Liver (tissue), 8 donors: ENCODE measurements at regions not wholly inside any gene's neighbourhood (a gene's known extent, or its start where the extent isn't known, plus 50 kb on each side); places are given as distances from the start of the nearest gene placed in this dataset.

Source experiments
- DNase-seq: peaks from one replicate; pipeline ENCODE4 v3.0.0-alpha.2; 2017; ENCODE audit warnings: low spot score
- H3K27ac ChIP-seq, 2 donors: one replicate each; pipeline ENCODE4 v1.7.0; 2013; ENCODE audit warnings: inconsistent platforms in 2 of 2, low read length in 2 of 2, control low read depth in 1 of 2, low read depth in 1 of 2, mild to moderate bottlenecking in 1 of 2
- H3K27me3 ChIP-seq, 4 donors: one replicate each; pipeline versions ENCODE4 v1.6.1 to v1.7.0; 2013; ENCODE audit warnings: low read length in 3 of 4, inconsistent platforms in 1 of 4, mild to moderate bottlenecking in 1 of 4, moderate library complexity in 1 of 4; ENCODE audit not compliant: control insufficient read depth in 4 of 4, insufficient read depth in 4 of 4
- H3K36me3 ChIP-seq, 4 donors: one replicate each; pipeline versions ENCODE4 v1.6.1 to v1.7.0; 2013; ENCODE audit warnings: low read length in 3 of 4, mild to moderate bottlenecking in 3 of 4, low read depth in 1 of 4, moderate library complexity in 1 of 4; ENCODE audit not compliant: control insufficient read depth in 4 of 4, insufficient read depth in 3 of 4
- H3K4me1 ChIP-seq, 4 donors: one replicate each; pipeline versions ENCODE4 v1.6.1 to v1.7.0; 2013; ENCODE audit warnings: low read length in 3 of 4, mild to moderate bottlenecking in 3 of 4, moderate library complexity in 1 of 4; ENCODE audit not compliant: control insufficient read depth in 4 of 4, insufficient read depth in 4 of 4
- H3K4me3 ChIP-seq, 3 donors: one replicate each; pipeline versions ENCODE4 v1.6.1 to v1.7.0; 2013; ENCODE audit warnings: low read length in 3 of 3, control low read depth in 1 of 3, low read depth in 1 of 3, mild to moderate bottlenecking in 1 of 3
- H3K9ac ChIP-seq, 2 donors: one replicate each; pipeline ENCODE4 v1.7.0; 2013; ENCODE audit warnings: low read length in 2 of 2, mild to moderate bottlenecking in 2 of 2, moderate library complexity in 2 of 2, control low read depth in 1 of 2, low read depth in 1 of 2
- H3K9me3 ChIP-seq, 4 donors: one replicate each; pipeline versions ENCODE4 v1.6.1 to v1.7.0; 2013; ENCODE audit warnings: low read length in 3 of 4; ENCODE audit not compliant: control insufficient read depth in 4 of 4
- EGR1 ChIP-seq, 2 donors: IDR thresholded peaks; 2 replicates each; pipeline ENCODE4 v1.6.1; 2016 to 2018; ENCODE audit warnings: antibody characterized with exemption in 2 of 2, low read depth in 2 of 2
- FOXA2 ChIP-seq: IDR thresholded peaks from 2 replicates; pipeline ENCODE4 v1.6.1; 2016; ENCODE audit warnings: antibody characterized with exemption
- GABPA ChIP-seq, 2 donors: IDR thresholded peaks in 1 of 2; conservative IDR thresholded peaks in 1 of 2; 2 replicates each; pipeline ENCODE4 v1.6.1; 2016; ENCODE audit warnings: antibody characterized with exemption in 2 of 2, mild to moderate bottlenecking in 1 of 2, moderate library complexity in 1 of 2
- HNF4A ChIP-seq, 2 donors: conservative IDR thresholded peaks; 2 replicates each; pipeline ENCODE4 v1.6.1; 2016; ENCODE audit warnings: antibody characterized with exemption in 2 of 2, mild to moderate bottlenecking in 2 of 2
- HNF4G ChIP-seq: IDR thresholded peaks from 2 replicates; pipeline ENCODE4 v1.6.1; 2016; ENCODE audit warnings: antibody characterized with exemption
- JUND ChIP-seq, 2 donors: IDR thresholded peaks; 2 replicates each; pipeline ENCODE4 v1.6.1; 2016; ENCODE audit warnings: antibody characterized with exemption in 2 of 2
- NR2F2 ChIP-seq: IDR thresholded peaks from 2 replicates; pipeline ENCODE4 v1.6.1; 2016; ENCODE audit warnings: antibody characterized with exemption
- RXRA ChIP-seq, 2 donors: IDR thresholded peaks; 2 replicates each; pipeline ENCODE4 v1.6.1; 2017 to 2018; ENCODE audit warnings: antibody characterized with exemption in 2 of 2, mild to moderate bottlenecking in 1 of 2
- SP1 ChIP-seq: IDR thresholded peaks from 2 replicates; pipeline ENCODE4 v1.6.1; 2018; ENCODE audit warnings: antibody characterized with exemption, mild to moderate bottlenecking
- TAF1 ChIP-seq: conservative IDR thresholded peaks from 2 replicates; pipeline ENCODE4 v1.6.1; 2016; ENCODE audit warnings: antibody characterized with exemption, mild to moderate bottlenecking
- YY1 ChIP-seq: IDR thresholded peaks from 2 replicates; pipeline ENCODE4 v1.6.1; 2016; ENCODE audit warnings: antibody characterized with exemption, mild to moderate bottlenecking
- whole genome bisulfite sequencing: extraction: QIAGEN DNeasy Blood & Tissue Kit; methylation state at CpG from one replicate; pipeline ENCODE4 v1.1.7; 2013; 5-methylcytosine and 5-hydroxymethylcytosine counted together
- TF ChIP-seq, protein P1 (sequence below): IDR thresholded peaks from 2 replicates; pipeline ENCODE4 v1.6.1; 2016; ENCODE audit warnings: antibody characterized with exemption, mild to moderate bottlenecking
- TF ChIP-seq, protein P2 (sequence below): fragments of 150-350 bp; IDR thresholded peaks from 2 replicates; pipeline ENCODE4 v1.5.1; 2017; ENCODE audit warnings: improper control_type of control experiment, low read depth, low read length; ENCODE audit not compliant: missing input control
- TF ChIP-seq, protein P3 (sequence below): IDR thresholded peaks from 2 replicates; pipeline ENCODE4 v1.6.1; 2016; ENCODE audit warnings: antibody characterized with exemption
- TF ChIP-seq, protein P4 (sequence below): IDR thresholded peaks from 2 replicates; pipeline ENCODE4 v1.6.1; 2016; ENCODE audit warnings: antibody characterized with exemption
- donor health status: healthy.
- donor health status: healthy.
- donor health status: healthy.
- donor health status: healthy.
- donor health status: healthy.

DNA sequence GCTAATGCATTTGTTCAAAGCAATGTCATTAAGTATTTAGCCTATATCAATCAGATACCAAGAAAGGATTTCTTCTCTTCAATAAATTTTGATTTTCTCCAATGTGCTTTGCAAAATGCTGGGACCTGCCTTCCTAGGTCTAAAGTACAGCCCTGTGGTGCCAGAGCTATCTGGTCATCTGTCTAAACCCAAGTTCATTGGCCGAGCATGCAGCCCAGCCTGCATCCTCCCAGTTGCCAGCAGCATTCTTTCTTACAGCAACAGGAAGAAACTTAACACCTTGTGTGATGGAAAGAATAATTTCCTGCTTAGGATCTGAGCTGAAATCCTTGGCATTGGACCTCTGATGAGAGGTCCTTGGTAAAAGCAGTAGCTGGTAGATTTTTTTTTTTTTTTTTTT is 310.0 kb downstream of the RBM26 start:
- DNase-seq: no peak
- Histone ChIP-seq H3K36me3 (no peaks in the 10 kb centered on the region), H3K27me3 (peaks cover 0 to 4% (median 0%) of the 10 kb centered on the region in 4 donors), H3K4me1 (no peaks in the 10 kb centered on the region), H3K4me3 (no peak overlapping the region), H3K27ac (no peak overlapping the region), H3K9me3 (no peaks in the 10 kb centered on the region), H3K9ac (no peak overlapping the region)
- TF ChIP-seq JUND (IDR thresholded peaks at IDR 0.05) (no peak), NR2F2 (no peak), SP1 (no peak)
- TF ChIP-seq, protein P1, sequence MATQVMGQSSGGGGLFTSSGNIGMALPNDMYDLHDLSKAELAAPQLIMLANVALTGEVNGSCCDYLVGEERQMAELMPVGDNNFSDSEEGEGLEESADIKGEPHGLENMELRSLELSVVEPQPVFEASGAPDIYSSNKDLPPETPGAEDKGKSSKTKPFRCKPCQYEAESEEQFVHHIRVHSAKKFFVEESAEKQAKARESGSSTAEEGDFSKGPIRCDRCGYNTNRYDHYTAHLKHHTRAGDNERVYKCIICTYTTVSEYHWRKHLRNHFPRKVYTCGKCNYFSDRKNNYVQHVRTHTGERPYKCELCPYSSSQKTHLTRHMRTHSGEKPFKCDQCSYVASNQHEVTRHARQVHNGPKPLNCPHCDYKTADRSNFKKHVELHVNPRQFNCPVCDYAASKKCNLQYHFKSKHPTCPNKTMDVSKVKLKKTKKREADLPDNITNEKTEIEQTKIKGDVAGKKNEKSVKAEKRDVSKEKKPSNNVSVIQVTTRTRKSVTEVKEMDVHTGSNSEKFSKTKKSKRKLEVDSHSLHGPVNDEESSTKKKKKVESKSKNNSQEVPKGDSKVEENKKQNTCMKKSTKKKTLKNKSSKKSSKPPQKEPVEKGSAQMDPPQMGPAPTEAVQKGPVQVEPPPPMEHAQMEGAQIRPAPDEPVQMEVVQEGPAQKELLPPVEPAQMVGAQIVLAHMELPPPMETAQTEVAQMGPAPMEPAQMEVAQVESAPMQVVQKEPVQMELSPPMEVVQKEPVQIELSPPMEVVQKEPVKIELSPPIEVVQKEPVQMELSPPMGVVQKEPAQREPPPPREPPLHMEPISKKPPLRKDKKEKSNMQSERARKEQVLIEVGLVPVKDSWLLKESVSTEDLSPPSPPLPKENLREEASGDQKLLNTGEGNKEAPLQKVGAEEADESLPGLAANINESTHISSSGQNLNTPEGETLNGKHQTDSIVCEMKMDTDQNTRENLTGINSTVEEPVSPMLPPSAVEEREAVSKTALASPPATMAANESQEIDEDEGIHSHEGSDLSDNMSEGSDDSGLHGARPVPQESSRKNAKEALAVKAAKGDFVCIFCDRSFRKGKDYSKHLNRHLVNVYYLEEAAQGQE: no peak
- WGBS: 15% methylated on average over 1 of the region's 1 CpG

DNA sequence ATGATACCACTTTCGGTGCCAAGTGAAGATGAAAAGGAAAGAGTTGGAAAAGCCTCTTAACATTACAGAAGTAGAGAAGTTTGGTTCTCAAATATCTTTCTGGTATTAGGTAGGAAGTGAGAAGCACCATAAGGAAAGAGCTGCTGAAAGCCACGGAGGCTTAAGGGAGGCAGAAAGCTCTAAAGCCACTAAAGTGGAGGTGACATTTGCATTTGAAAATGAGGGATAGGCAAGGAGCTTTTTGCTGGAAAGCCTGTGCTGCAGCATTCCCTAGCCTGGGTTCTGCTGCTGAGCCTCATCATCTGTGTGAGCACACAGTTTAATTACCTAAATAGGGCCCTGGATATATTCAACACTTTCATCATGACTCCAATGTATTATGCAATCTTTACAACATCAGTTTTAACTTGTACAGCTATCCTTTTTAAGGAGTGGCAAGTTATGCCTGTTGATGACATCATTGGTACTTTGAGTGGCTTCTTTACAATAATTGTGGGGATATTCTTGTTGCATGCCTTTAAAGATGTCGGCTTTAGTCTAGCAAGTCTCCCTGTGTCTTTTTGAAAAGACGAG is 315.4 kb downstream of the RBM26 start:
- H3K9me3 ChIP-seq: no peaks in the 10 kb centered on the region
- no peak overlapping the region for H3K27ac ChIP-seq
- TF ChIP-seq, protein P2, sequence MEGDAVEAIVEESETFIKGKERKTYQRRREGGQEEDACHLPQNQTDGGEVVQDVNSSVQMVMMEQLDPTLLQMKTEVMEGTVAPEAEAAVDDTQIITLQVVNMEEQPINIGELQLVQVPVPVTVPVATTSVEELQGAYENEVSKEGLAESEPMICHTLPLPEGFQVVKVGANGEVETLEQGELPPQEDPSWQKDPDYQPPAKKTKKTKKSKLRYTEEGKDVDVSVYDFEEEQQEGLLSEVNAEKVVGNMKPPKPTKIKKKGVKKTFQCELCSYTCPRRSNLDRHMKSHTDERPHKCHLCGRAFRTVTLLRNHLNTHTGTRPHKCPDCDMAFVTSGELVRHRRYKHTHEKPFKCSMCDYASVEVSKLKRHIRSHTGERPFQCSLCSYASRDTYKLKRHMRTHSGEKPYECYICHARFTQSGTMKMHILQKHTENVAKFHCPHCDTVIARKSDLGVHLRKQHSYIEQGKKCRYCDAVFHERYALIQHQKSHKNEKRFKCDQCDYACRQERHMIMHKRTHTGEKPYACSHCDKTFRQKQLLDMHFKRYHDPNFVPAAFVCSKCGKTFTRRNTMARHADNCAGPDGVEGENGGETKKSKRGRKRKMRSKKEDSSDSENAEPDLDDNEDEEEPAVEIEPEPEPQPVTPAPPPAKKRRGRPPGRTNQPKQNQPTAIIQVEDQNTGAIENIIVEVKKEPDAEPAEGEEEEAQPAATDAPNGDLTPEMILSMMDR: no peak
- H3K27me3 ChIP-seq: no peaks in the 10 kb centered on the region
- no peak overlapping the region for H3K9ac ChIP-seq
- WGBS: 78% methylated on average over 4 of the region's 4 CpGs
- H3K4me3 ChIP-seq: no peak overlapping the region
- H3K4me1 ChIP-seq: no peaks in the 10 kb centered on the region
- no peaks in the 10 kb centered on the region for H3K36me3 ChIP-seq
- no peak for DNase-seq

DNA sequence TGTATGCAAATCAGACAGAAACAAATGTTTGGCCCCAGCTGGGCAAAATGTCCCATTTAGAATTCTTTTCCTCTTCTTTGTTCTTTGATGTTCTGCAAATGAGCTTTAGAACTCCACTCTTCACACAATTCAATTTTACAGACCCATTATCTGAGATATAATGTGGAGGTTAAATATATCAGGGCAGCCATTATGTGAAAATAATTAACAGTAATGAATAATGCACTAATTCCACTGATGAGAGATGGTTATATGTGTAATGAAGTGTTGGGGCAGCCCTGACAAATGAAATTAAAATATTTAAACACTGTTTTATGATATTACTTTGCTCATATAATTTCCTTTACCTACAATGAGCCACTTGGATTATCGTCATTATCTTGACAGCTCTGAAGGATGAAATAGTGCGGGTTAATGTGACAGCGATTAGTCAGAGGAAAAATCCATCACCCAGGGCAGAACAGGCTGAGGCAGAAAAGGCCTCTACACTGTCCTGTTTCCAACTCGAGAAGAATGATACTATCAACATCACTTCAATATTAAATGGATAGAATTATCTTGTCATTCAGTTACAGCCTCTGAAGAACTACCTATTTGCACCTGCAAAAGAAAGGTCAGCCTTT is 321.1 kb downstream of the RBM26 start:
- WGBS: 81% methylated on average over 4 of the region's 4 CpGs
- H3K36me3 ChIP-seq: no peaks in the 10 kb centered on the region
- no peaks in the 10 kb centered on the region for H3K4me1 ChIP-seq
- no peak overlapping the region for H3K9ac ChIP-seq
- no peak overlapping the region for H3K4me3 ChIP-seq
- no peaks in the 10 kb centered on the region for H3K27me3 ChIP-seq
- no peak overlapping the region for H3K27ac ChIP-seq
- no peak for DNase-seq
- no peaks in the 10 kb centered on the region for H3K9me3 ChIP-seq
- TF ChIP-seq JUND (IDR thresholded peaks at IDR 0.05) (no peak), TAF1 (no peak), YY1 (no peak), EGR1 (IDR thresholded peaks at IDR 0.05; ENCODE audit: low read depth in 2 of 2) (no peak), RXRA (IDR thresholded peaks at IDR 0.05) (no peak), SP1 (no peak), HNF4G (no peak), NR2F2 (no peak), FOXA2 (no peak), GABPA (IDR thresholded peaks at IDR 0.05 in 1 of 2, conservative IDR thresholded peaks at IDR 0.05 in 1 of 2) (no peak), HNF4A (conservative IDR thresholded peaks at IDR 0.05) (no peak)
- TF ChIP-seq, protein P1: no peak
- TF ChIP-seq, protein P2: no peak
- TF ChIP-seq, protein P3, sequence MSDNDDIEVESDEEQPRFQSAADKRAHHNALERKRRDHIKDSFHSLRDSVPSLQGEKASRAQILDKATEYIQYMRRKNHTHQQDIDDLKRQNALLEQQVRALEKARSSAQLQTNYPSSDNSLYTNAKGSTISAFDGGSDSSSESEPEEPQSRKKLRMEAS: no peak
- TF ChIP-seq, protein P4, sequence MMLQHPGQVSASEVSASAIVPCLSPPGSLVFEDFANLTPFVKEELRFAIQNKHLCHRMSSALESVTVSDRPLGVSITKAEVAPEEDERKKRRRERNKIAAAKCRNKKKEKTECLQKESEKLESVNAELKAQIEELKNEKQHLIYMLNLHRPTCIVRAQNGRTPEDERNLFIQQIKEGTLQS: no peak
